Urinary bladder (tissue), 3 donors: ENCODE measurements at regions not wholly inside any gene's neighbourhood (a gene's known extent, or its start where the extent isn't known, plus 50 kb on each side); places are given as distances from the start of the nearest gene placed in this dataset.

Experiments
- DNase-seq: peaks from one replicate; pipeline ENCODE4 v3.0.0-alpha.2; 2015; ENCODE audit errors: extremely low spot score
- H3K27ac ChIP-seq: one replicate; pipeline ENCODE4 v1.5.1; 2013; ENCODE audit warnings: low read depth, mild to moderate bottlenecking, moderate library complexity
- H3K36me3 ChIP-seq: one replicate; pipeline ENCODE4 v1.6.1; 2013; ENCODE audit warnings: mild to moderate bottlenecking, moderate library complexity; ENCODE audit not compliant: insufficient read depth
- H3K4me1 ChIP-seq: one replicate; pipeline ENCODE4 v1.6.1; 2013; ENCODE audit warnings: mild to moderate bottlenecking, moderate library complexity; ENCODE audit not compliant: insufficient read depth
- H3K4me3 ChIP-seq: one replicate; pipeline ENCODE4 v1.5.1; 2013; ENCODE audit warnings: low read depth, low read length
- WGBS: extraction: QIAGEN DNeasy Blood & Tissue Kit; methylation state at CpG from one replicate; pipeline ENCODE4 v1.1.7; 2013; 5-methylcytosine and 5-hydroxymethylcytosine counted together
- donor health status: healthy with polysubstance abuse.
- donor health status: healthy.

- DNase-seq = no peak
- Histone ChIP-seq H3K4me3 (no peak overlapping the region), H3K36me3 (no peaks in the 10 kb centered on the region), H3K4me1 (no peaks in the 10 kb centered on the region), H3K27ac (no peak overlapping the region)
- 71% methylated on average over 1 of the region's 1 CpG for WGBS
Measured at GRCh38 chr6:56772737-56773184, 130.1 kb upstream of the DST start.

- H3K4me3 ChIP-seq = no peak overlapping the region
- WGBS = 87% methylated on average over 7 of the region's 7 CpGs
- H3K36me3 ChIP-seq = no peaks in the 10 kb centered on the region
- DNase-seq = no peak
- no peak overlapping the region for H3K27ac ChIP-seq
- no peaks in the 10 kb centered on the region for H3K4me1 ChIP-seq
Measured at GRCh38 chr6:56771929-56772607, 129.4 kb upstream of the DST start.

- Histone ChIP-seq H3K4me3 (no peak overlapping the region), H3K27ac (no peak overlapping the region), H3K36me3 (no peaks in the 10 kb centered on the region), H3K4me1 (no peaks in the 10 kb centered on the region)
- no peak for DNase-seq
Measured at GRCh38 chr6:56771189-56771588, 128.5 kb upstream of the DST start.

- H3K4me1 ChIP-seq = no peaks in the 10 kb centered on the region
- H3K27ac ChIP-seq = no peak overlapping the region
- 86% methylated on average over 2 of the region's 2 CpGs for WGBS
- no peaks in the 10 kb centered on the region for H3K36me3 ChIP-seq
- DNase-seq = no peak
- no peak overlapping the region for H3K4me3 ChIP-seq
Measured at GRCh38 chr6:56770011-56770520, 127.4 kb upstream of the DST start.

GRCh38 chr6:56767892-56768531 lies 125.3 kb upstream of the DST start:
- H3K36me3 ChIP-seq = no peaks in the 10 kb centered on the region
- H3K27ac ChIP-seq = no peak overlapping the region
- no peak overlapping the region for H3K4me3 ChIP-seq
- no peaks in the 10 kb centered on the region for H3K4me1 ChIP-seq
- DNase-seq = no peak
- 84% methylated on average over 4 of the region's 4 CpGs for WGBS

- no peak overlapping the region for H3K4me3 ChIP-seq
- H3K36me3 ChIP-seq = no peaks in the 10 kb centered on the region
- 97% methylated on average over 7 of the region's 7 CpGs for WGBS
- H3K27ac ChIP-seq = no peak overlapping the region
- no peak for DNase-seq
- H3K4me1 ChIP-seq = no peaks in the 10 kb centered on the region
Measured at GRCh38 chr6:56767435-56767834, 124.7 kb upstream of the DST start.

- H3K36me3 ChIP-seq = no peaks in the 10 kb centered on the region
- H3K4me1 ChIP-seq = no peaks in the 10 kb centered on the region
- DNase-seq = no peak
- no peak overlapping the region for H3K4me3 ChIP-seq
- 90% methylated on average over 1 of the region's 1 CpG for WGBS
- no peak overlapping the region for H3K27ac ChIP-seq
Measured at GRCh38 chr6:56766806-56767178, 124.1 kb upstream of the DST start.

GRCh38 chr6:56766139-56766805 lies 123.6 kb upstream of the DST start:
- no peak overlapping the region for H3K27ac ChIP-seq
- no peak overlapping the region for H3K4me3 ChIP-seq
- no peak for DNase-seq
- H3K4me1 ChIP-seq = no peaks in the 10 kb centered on the region
- 94% methylated on average over 14 of the region's 14 CpGs for WGBS
- H3K36me3 ChIP-seq = no peaks in the 10 kb centered on the region

- no peaks in the 10 kb centered on the region for H3K4me1 ChIP-seq
Measured at GRCh38 chr6:56765494-56765893, 122.8 kb upstream of the DST start.

GRCh38 chr6:56764081-56764566 lies 121.4 kb upstream of the DST start:
- Histone ChIP-seq H3K36me3 (no peaks in the 10 kb centered on the region), H3K27ac (no peak overlapping the region), H3K4me1 (no peaks in the 10 kb centered on the region), H3K4me3 (no peak overlapping the region)
- no peak for DNase-seq
- 55% methylated on average over 3 of the region's 3 CpGs for WGBS

More at GRCh38 chr6:56765494-56765893, 122.8 kb upstream of the DST start:
- H3K4me3 ChIP-seq = no peak overlapping the region
- no peak overlapping the region for H3K27ac ChIP-seq
- DNase-seq = no peak
- WGBS = 57% methylated on average over 2 of the region's 2 CpGs
- no peaks in the 10 kb centered on the region for H3K36me3 ChIP-seq

- Histone ChIP-seq H3K4me1 (no peaks in the 10 kb centered on the region), H3K36me3 (no peaks in the 10 kb centered on the region), H3K4me3 (no peak overlapping the region), H3K27ac (no peak overlapping the region)
- 87% methylated on average over 1 of the region's 1 CpG for WGBS
- DNase-seq = no peak
Measured at GRCh38 chr6:56761651-56762050, 119.0 kb upstream of the DST start.

- DNase-seq = no peak
- Histone ChIP-seq H3K36me3 (no peaks in the 10 kb centered on the region), H3K27ac (no peak overlapping the region), H3K4me1 (peaks cover 2% of the 10 kb centered on the region), H3K4me3 (no peak overlapping the region)
- 58% methylated on average over 1 of the region's 1 CpG for WGBS
Measured at GRCh38 chr6:56760842-56761241, 118.2 kb upstream of the DST start.

- H3K4me1 ChIP-seq = peaks cover 3% of the 10 kb centered on the region
Measured at GRCh38 chr6:56759521-56759920, 116.8 kb upstream of the DST start.

GRCh38 chr6:56758553-56758952 lies 115.9 kb upstream of the DST start:
- no peaks in the 10 kb centered on the region for H3K36me3 ChIP-seq
- H3K27ac ChIP-seq = no peak overlapping the region
- DNase-seq = no peak
- WGBS = 96% methylated on average over 2 of the region's 2 CpGs
- no peak overlapping the region for H3K4me3 ChIP-seq
- peaks cover 3% of the 10 kb centered on the region for H3K4me1 ChIP-seq

More at GRCh38 chr6:56759521-56759920, 116.8 kb upstream of the DST start:
- H3K4me3 ChIP-seq = no peak overlapping the region
- no peaks in the 10 kb centered on the region for H3K36me3 ChIP-seq
- DNase-seq = no peak
- WGBS = 75% methylated on average over 2 of the region's 2 CpGs
- no peak overlapping the region for H3K27ac ChIP-seq
